ENCODE measurements at regions not wholly inside any gene's neighbourhood (a gene's known extent, or its start where the extent isn't known, plus 50 kb on each side); places are given as distances from the start of the nearest gene placed in this dataset.

DNA sequence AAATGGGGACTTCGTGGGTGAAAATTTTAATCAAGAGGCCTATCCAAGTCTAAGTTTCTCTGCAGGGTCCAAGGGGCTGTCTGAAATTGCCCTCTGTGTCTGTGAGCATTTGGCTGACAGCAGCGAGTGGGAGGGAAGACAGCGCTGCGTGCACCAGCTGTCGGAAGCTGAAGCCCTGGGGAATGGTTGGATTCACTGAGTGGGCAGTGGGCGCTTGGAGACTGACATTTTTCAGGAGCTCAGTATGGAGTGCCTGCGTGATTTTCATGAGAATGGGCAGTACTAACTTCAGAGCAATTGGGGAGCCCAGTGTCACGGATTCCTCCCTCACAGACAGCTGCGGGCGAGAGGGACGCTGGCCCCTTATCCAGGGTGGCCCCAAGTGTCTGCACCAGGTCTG is 388.8 kb upstream of the B3GAT1 start:
- Histone ChIP-seq H3K36me3 (ENCODE audit: low read depth) (no peaks in the 10 kb centered on the region), H3K27me3 (ENCODE audit: insufficient read depth, low read depth) (peaks cover 93% of the 10 kb centered on the region), H4K20me1 (ENCODE audit: insufficient read depth) (no peaks in the 10 kb centered on the region), H3K4me1 (replicated peaks; ENCODE audit: insufficient read depth) (no peaks in the 10 kb centered on the region), H3K9me2 (ENCODE audit: insufficient read depth) (no peaks in the 10 kb centered on the region), H3F3A (ENCODE audit: insufficient read depth, low read depth) (no peaks in the 10 kb centered on the region), H3K4me2 (no peak overlapping the region), H3K79me2 (ENCODE audit: low read depth) (no peaks in the 10 kb centered on the region), H3K4me3 (no peak overlapping the region), H3K9me3 (ENCODE audit: insufficient read depth, low read depth) (no peaks in the 10 kb centered on the region), H3K27ac (no peak overlapping the region), H2AFZ (no peak overlapping the region)
- POLR2A ChIA-PET (ENCODE audit: unreplicated experiment) = no interaction called here
- TF ChIP-seq, protein P1, sequence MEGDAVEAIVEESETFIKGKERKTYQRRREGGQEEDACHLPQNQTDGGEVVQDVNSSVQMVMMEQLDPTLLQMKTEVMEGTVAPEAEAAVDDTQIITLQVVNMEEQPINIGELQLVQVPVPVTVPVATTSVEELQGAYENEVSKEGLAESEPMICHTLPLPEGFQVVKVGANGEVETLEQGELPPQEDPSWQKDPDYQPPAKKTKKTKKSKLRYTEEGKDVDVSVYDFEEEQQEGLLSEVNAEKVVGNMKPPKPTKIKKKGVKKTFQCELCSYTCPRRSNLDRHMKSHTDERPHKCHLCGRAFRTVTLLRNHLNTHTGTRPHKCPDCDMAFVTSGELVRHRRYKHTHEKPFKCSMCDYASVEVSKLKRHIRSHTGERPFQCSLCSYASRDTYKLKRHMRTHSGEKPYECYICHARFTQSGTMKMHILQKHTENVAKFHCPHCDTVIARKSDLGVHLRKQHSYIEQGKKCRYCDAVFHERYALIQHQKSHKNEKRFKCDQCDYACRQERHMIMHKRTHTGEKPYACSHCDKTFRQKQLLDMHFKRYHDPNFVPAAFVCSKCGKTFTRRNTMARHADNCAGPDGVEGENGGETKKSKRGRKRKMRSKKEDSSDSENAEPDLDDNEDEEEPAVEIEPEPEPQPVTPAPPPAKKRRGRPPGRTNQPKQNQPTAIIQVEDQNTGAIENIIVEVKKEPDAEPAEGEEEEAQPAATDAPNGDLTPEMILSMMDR (conservative IDR thresholded peaks at IDR 0.05) = no peak
- TF ChIP-seq EZH2 (IDR thresholded peaks at IDR 0.05; ENCODE audit: low read depth) = no peak
- intact Hi-C loops (cut with micrococcal nuclease; ENCODE audit: unreplicated experiment) = no loop called here
- no TSS peak for BruUV-seq (replicated peaks)
- DNase-seq = no peak
- CTCF ChIA-PET = no interaction called here

DNA sequence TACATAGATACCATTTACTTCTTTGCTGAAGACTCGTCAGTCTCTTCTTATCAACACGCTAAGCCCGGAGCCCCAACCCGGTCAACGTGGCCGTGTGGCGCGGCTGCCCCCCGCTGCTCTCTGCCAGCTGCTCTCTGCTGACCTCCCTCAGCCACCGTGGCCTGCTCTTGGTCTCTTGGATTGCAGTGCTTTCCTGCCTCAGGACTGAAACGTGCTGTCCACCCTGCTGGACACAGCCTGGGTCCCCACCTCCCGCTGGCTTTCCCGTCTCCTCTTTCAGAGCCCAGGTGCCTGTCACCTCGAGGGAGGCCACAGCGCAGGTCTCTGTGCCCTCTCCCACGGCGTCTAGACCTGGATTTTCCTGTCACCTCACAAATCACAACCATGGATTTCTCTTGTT is 388.1 kb upstream of the B3GAT1 start:
- POLR2A ChIA-PET (ENCODE audit: unreplicated experiment) = no interaction called here
- intact Hi-C loops (cut with micrococcal nuclease; ENCODE audit: unreplicated experiment) = no loop called here

DNA sequence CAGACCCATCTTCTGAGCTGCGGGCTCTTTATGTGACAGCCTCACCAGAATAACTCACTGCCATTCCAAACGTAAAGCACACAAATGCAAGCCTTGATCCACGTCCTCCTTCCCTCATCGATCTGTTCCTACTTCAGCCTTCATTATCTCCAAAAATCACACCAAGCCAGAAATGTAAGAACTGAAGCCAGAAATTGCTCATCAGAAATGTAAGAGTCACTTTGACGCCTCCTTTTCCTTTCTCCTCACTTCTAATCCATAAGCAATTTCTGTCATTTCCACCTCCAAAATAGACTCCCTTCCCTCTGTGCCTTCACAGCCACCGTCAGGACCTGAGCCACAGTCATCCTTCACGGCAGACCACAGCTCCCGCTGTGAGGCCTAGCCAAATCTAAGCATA is 387.3 kb upstream of the B3GAT1 start:
- H3K4me2 ChIP-seq = no peak overlapping the region
- H3F3A ChIP-seq (ENCODE audit: insufficient read depth, low read depth) = no peaks in the 10 kb centered on the region

More for the DNA sequence above, 388.1 kb upstream of the B3GAT1 start:
- Histone ChIP-seq H3K4me1 (replicated peaks; ENCODE audit: insufficient read depth) (no peaks in the 10 kb centered on the region), H3K79me2 (ENCODE audit: low read depth) (no peaks in the 10 kb centered on the region), H3K4me2 (no peak overlapping the region), H4K20me1 (ENCODE audit: insufficient read depth) (no peaks in the 10 kb centered on the region), H3K27ac (no peak overlapping the region), H3F3A (ENCODE audit: insufficient read depth, low read depth) (no peaks in the 10 kb centered on the region), H3K27me3 (ENCODE audit: insufficient read depth, low read depth) (peaks cover 91% of the 10 kb centered on the region), H3K9me3 (ENCODE audit: insufficient read depth, low read depth) (no peaks in the 10 kb centered on the region), H3K36me3 (ENCODE audit: low read depth) (no peaks in the 10 kb centered on the region), H3K9me2 (ENCODE audit: insufficient read depth) (no peaks in the 10 kb centered on the region), H2AFZ (no peak overlapping the region), H3K4me3 (no peak overlapping the region)
- DNase-seq = peak in 1 of 2 experiments; percentile 12
- CTCF ChIA-PET = no interaction called here
- BruUV-seq (replicated peaks) = no TSS peak
- TF ChIP-seq EZH2 (IDR thresholded peaks at IDR 0.05; ENCODE audit: low read depth) = no peak
- TF ChIP-seq, protein P1 (conservative IDR thresholded peaks at IDR 0.05) = no peak

More for the DNA sequence above, 387.3 kb upstream of the B3GAT1 start:
- intact Hi-C loops (cut with micrococcal nuclease; ENCODE audit: unreplicated experiment) = no loop called here
- Histone ChIP-seq H3K9me2 (ENCODE audit: insufficient read depth) (no peaks in the 10 kb centered on the region), H3K36me3 (ENCODE audit: low read depth) (no peaks in the 10 kb centered on the region), H3K27ac (no peak overlapping the region), H3K4me3 (no peak overlapping the region), H4K20me1 (ENCODE audit: insufficient read depth) (no peaks in the 10 kb centered on the region), H3K9me3 (ENCODE audit: insufficient read depth, low read depth) (no peaks in the 10 kb centered on the region), H2AFZ (no peak overlapping the region), H3K79me2 (ENCODE audit: low read depth) (no peaks in the 10 kb centered on the region), H3K27me3 (ENCODE audit: insufficient read depth, low read depth) (peaks cover 91% of the 10 kb centered on the region), H3K4me1 (replicated peaks; ENCODE audit: insufficient read depth) (no peaks in the 10 kb centered on the region)
- ChIA-PET CTCF (no interaction called here), POLR2A (ENCODE audit: unreplicated experiment) (no interaction called here)
- DNase-seq = no peak
- no TSS peak for BruUV-seq (replicated peaks)
- no peak for TF ChIP-seq EZH2 (IDR thresholded peaks at IDR 0.05; ENCODE audit: low read depth)
- TF ChIP-seq, protein P1 (conservative IDR thresholded peaks at IDR 0.05) = no peak
